Natural killer cell (primary cell): ENCODE measurements at regions not wholly inside any gene's neighbourhood (a gene's known extent, or its start where the extent isn't known, plus 50 kb on each side); places are given as distances from the start of the nearest gene placed in this dataset.
A peak's percentile ranks its signal among the peaks of the same experiment; 100 is the strongest.

Experiments used
- ATAC-seq, 3 donors: fragments of 150-1000 bp in 2 of 3; fragments of 200-7000 bp in 1 of 3; cut with Tn5 transposase; 1 replicate in 1 of 3; 2 replicates in 2 of 3; pipeline ENCODE4 v1.10.0; 2021; ENCODE audit warnings: mild to moderate bottlenecking in 2 of 3, moderate library complexity in 2 of 3
- DNase-seq, 2 donors: peaks; one replicate each; pipeline versions ENCODE4 v3.0.0 to v3.0.0-alpha.2; 2013 to 2021; ENCODE audit warnings: mixed read lengths in 1 of 2
- H3K27ac ChIP-seq: one replicate; pipeline ENCODE4 v1.5.1; 2013; ENCODE audit warnings: mild to moderate bottlenecking, low read length
- H3K27me3 ChIP-seq: one replicate; pipeline ENCODE4 v1.6.1; 2013; ENCODE audit warnings: low read length; ENCODE audit not compliant: control insufficient read depth, insufficient read depth
- H3K36me3 ChIP-seq: one replicate; pipeline ENCODE4 v1.6.1; 2013; ENCODE audit warnings: low read length; ENCODE audit not compliant: control insufficient read depth, insufficient read depth
- H3K4me1 ChIP-seq: one replicate; pipeline ENCODE4 v1.6.1; 2013; ENCODE audit warnings: low read length; ENCODE audit not compliant: control insufficient read depth, insufficient read depth
- H3K4me3 ChIP-seq: one replicate; pipeline ENCODE4 v1.5.1; 2013; ENCODE audit warnings: low read length
- H3K9me3 ChIP-seq: one replicate; pipeline ENCODE4 v1.6.1; 2013; ENCODE audit warnings: low read length; ENCODE audit not compliant: control insufficient read depth, insufficient read depth
- H3K27ac Mint-ChIP-seq, 2 donors: one replicate each; pipeline ENCODE4 v1.8.0; 2022; ENCODE audit warnings: mild to moderate bottlenecking in 2 of 2, mixed read lengths in 2 of 2, moderate library complexity in 1 of 2
- H3K27me3 Mint-ChIP-seq, 2 donors: one replicate each; pipeline ENCODE4 v1.8.0; 2022; ENCODE audit warnings: low read depth in 2 of 2, mixed read lengths in 2 of 2
- H3K36me3 Mint-ChIP-seq: one replicate; pipeline ENCODE4 v1.8.0; 2022; ENCODE audit warnings: mixed read lengths
- H3K4me1 Mint-ChIP-seq, 2 donors: one replicate each; pipeline ENCODE4 v1.8.0; 2022; ENCODE audit warnings: mixed read lengths in 2 of 2
- H3K4me3 Mint-ChIP-seq: one replicate; pipeline ENCODE4 v1.8.0; 2022; ENCODE audit warnings: mild to moderate bottlenecking, moderate library complexity, mixed read lengths
- H3K9me3 Mint-ChIP-seq, 2 donors: one replicate each; pipeline ENCODE4 v1.8.0; 2022; ENCODE audit warnings: mixed read lengths in 2 of 2
- CTCF ChIP-seq: fragments of 200-600 bp; IDR thresholded peaks from one replicate; pipeline ENCODE4 v1.8.0; 2022; ENCODE audit warnings: antibody characterized with exemption
- WGBS: methylation state at CpG from one replicate; pipeline ENCODE4 v1.1.7; 2013; ENCODE audit warnings: missing lambda C conversion rate; ENCODE audit not compliant: insufficient coverage; 5-methylcytosine and 5-hydroxymethylcytosine counted together
- intact Hi-C: fragments of 100-400 bp; cut with micrococcal nuclease; formaldehyde crosslinking; loops from one replicate; pipeline ENCODE4 v1.14.2; 2022

- 74% methylated on average over 2 of the region's 2 CpGs for WGBS
Measured at GRCh38 chr20:39181490-39181889, 219.3 kb downstream of the DHX35 start.

DNA sequence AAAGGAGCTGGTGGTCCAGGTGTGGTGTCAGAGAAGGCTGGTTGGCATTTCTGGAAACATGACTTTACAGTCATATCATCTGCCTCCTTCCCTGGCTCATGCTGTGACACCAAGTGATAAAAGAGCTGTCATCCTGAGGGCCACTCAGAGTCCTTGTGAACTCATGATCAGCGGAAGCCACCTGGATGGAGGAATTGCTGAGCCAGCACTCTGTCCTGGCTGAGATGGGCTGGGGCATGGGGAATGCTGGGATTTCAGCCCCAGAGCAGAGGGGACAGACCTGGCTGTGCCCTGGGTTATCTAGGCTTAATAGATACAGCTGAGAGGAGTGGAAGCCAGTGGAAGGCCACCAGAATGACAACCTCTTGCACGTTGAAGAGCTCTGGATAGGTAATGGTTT, 214.3 kb downstream of the DHX35 start:
- peaks cover 0 to 7% of the 10 kb centered on the region in 2 donors for H3K4me1 Mint-ChIP-seq
- no peak for DNase-seq
- Histone ChIP-seq H3K9me3 (no peaks in the 10 kb centered on the region), H3K4me3 (no peak overlapping the region), H3K4me1 (no peaks in the 10 kb centered on the region), H3K27ac (no peak overlapping the region), H3K36me3 (no peaks in the 10 kb centered on the region), H3K27me3 (no peaks in the 10 kb centered on the region)
- WGBS, result 89% methylated on average over 2 of the region's 2 CpGs
- intact Hi-C loops, result no loop called here
- no peaks in the 10 kb centered on the region for H3K36me3 Mint-ChIP-seq
- peaks cover 0 to 2% of the 10 kb centered on the region in 2 donors for H3K9me3 Mint-ChIP-seq
- no peak for ATAC-seq
- H3K27ac Mint-ChIP-seq, result no peak overlapping the region
- TF ChIP-seq CTCF, result no peak
- H3K4me3 Mint-ChIP-seq, result no peak overlapping the region
- H3K27me3 Mint-ChIP-seq, result peaks cover 0 to 7% of the 10 kb centered on the region in 2 donors

More at GRCh38 chr20:39181490-39181889, 219.3 kb downstream of the DHX35 start:
- peaks cover 0 to 7% of the 10 kb centered on the region in 2 donors for H3K4me1 Mint-ChIP-seq
- peaks cover 0 to 2% of the 10 kb centered on the region in 2 donors for H3K9me3 Mint-ChIP-seq
- Histone ChIP-seq H3K27me3 (no peaks in the 10 kb centered on the region), H3K4me3 (no peak overlapping the region), H3K27ac (no peak overlapping the region), H3K9me3 (peaks cover 6% of the 10 kb centered on the region), H3K36me3 (no peaks in the 10 kb centered on the region), H3K4me1 (no peaks in the 10 kb centered on the region)
- peaks cover 9% of the 10 kb centered on the region for H3K36me3 Mint-ChIP-seq
- peaks cover 0 to 4% of the 10 kb centered on the region in 2 donors for H3K27me3 Mint-ChIP-seq
- no peak for ATAC-seq
- no peak overlapping the region for H3K4me3 Mint-ChIP-seq
- intact Hi-C loops, result no loop called here
- DNase-seq, result no peak
- TF ChIP-seq CTCF, result no peak
- H3K27ac Mint-ChIP-seq, result no peak overlapping the region

DNA sequence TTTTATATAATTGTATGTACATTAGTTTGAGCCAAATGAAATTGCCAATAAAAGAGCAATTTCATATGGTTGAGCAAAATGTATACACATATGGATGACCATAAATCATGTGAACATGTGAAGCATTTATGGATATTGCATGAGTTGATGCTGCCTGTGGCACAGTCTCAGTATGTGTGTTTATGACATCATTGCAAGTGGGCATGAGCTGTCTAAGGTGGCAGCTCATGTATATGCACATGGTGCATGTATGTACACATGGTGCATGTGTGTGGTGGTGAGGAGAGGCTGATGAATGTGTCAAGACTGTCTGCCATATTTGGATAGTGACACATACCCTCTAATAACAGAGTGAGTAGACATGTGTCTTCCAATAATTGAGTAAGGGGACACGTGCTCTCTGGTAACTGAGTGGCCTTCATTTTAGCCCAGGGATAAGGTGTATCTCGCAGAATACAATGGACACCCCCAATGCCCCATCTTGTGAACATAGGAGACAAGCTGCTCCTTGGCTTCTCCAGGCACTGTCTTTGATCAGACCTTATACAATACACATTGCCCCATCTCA, 208.8 kb downstream of the DHX35 start:
- intact Hi-C loops, result no loop called here
- Histone ChIP-seq H3K36me3 (no peaks in the 10 kb centered on the region), H3K4me1 (no peaks in the 10 kb centered on the region), H3K27ac (no peak overlapping the region), H3K27me3 (no peaks in the 10 kb centered on the region), H3K9me3 (no peaks in the 10 kb centered on the region), H3K4me3 (no peak overlapping the region)
- WGBS, result 85% methylated on average over 2 of the region's 2 CpGs
- Mint-ChIP-seq H3K4me3 (no peak overlapping the region), H3K27ac (no peak overlapping the region), H3K27me3 (peaks cover 0 to 6% of the 10 kb centered on the region in 2 donors), H3K9me3 (peaks cover 0 to 2% of the 10 kb centered on the region in 2 donors), H3K4me1 (no peaks in the 10 kb centered on the region), H3K36me3 (no peaks in the 10 kb centered on the region)
- ATAC-seq (peak in 1 of 3 donors; percentile 35), DNase-seq (no peak)
- no peak for TF ChIP-seq CTCF

DNA sequence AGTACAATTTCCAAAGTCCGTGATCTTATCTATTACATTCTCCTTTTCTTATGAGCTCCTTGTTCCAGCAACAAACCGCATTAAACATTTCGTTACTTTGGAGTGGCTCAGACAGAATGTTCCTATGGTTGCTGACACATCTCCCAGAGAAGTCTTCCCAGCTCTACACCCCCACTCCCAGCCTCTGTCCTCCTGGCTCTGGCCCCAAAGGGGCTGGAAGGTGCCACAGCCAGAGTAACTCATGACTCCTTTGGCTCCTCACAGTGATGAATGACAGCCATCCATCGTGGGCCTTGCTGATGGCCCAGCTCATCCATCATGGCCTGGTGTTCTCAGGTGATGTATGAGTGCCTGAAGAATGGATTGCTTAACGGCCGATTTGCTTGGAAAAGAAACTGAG, 203.0 kb downstream of the DHX35 start:
- no peaks in the 10 kb centered on the region for H3K9me3 ChIP-seq
- no peak overlapping the region for H3K4me3 ChIP-seq
- Mint-ChIP-seq H3K4me3 (no peak overlapping the region), H3K27me3 (peaks cover 0 to 4% of the 10 kb centered on the region in 2 donors), H3K9me3 (peaks cover 0 to 2% of the 10 kb centered on the region in 2 donors), H3K4me1 (no peaks in the 10 kb centered on the region), H3K27ac (no peak overlapping the region), H3K36me3 (no peaks in the 10 kb centered on the region)
- H3K36me3 ChIP-seq, result no peaks in the 10 kb centered on the region
- ATAC-seq (no peak), DNase-seq (no peak)
- H3K27ac ChIP-seq, result no peak overlapping the region
- no peaks in the 10 kb centered on the region for H3K4me1 ChIP-seq
- WGBS, result 91% methylated on average over 6 of the region's 6 CpGs
- no peaks in the 10 kb centered on the region for H3K27me3 ChIP-seq
- TF ChIP-seq CTCF, result no peak
- intact Hi-C loops, result no loop called here
